H1 (cell line): ENCODE measurements at regions not wholly inside any gene's neighbourhood (a gene's known extent, or its start where the extent isn't known, plus 50 kb on each side); places are given as distances from the start of the nearest gene placed in this dataset.

Experiments
- CTCF ChIA-PET: fragments of 300-600 bp; sonication (Branson Sonifier 250); formaldehyde crosslinking; loops from one replicate; lab custom pipeline; 2021; ENCODE audit not compliant: partially characterized antibody; lab: Charles Lee
- POLR2A ChIA-PET: fragments of 300-600 bp; sonication (Branson Sonifier 250); formaldehyde crosslinking; loops from one replicate; lab custom pipeline; 2021; ENCODE audit warnings: inconsistent platforms; ENCODE audit not compliant: partially characterized antibody; lab: Charles Lee
- DNase-seq, 2 experiments: peaks; one replicate each; pipeline versions ENCODE4 v3.0.0 to v3.0.0-alpha.2; 2010 to 2022; ENCODE audit warnings: low spot score in 2 of 2, low read depth in 1 of 2, mixed read lengths in 1 of 2
- FAIRE-seq: peaks from 2 replicates; lab custom pipeline; 2011; peaks lifted over from hg19 to GRCh38; lab: Jason Lieb, UNC
- H2AFZ ChIP-seq: 2 replicates; pipeline ENCODE4 v1.8.1; 2012; ENCODE audit warnings: low read length, inconsistent platforms
- H2AK5ac ChIP-seq: 2 replicates; pipeline ENCODE4 v1.6.1; 2013; ENCODE audit warnings: low read depth, low read length
- H2BK120ac ChIP-seq: replicated peaks from 2 replicates; pipeline ENCODE3; 2013; ENCODE audit warnings: low read depth, low read length, inconsistent platforms
- H2BK12ac ChIP-seq: 2 replicates; pipeline ENCODE4 v1.6.1; 2013; ENCODE audit warnings: low read depth, low read length
- H2BK15ac ChIP-seq: 2 replicates; pipeline ENCODE4 v1.6.1; 2013; ENCODE audit warnings: low read length
- H2BK20ac ChIP-seq: 2 replicates; pipeline ENCODE4 v1.6.1; 2013; ENCODE audit warnings: low read length
- H2BK5ac ChIP-seq: 2 replicates; pipeline ENCODE4 v1.6.1; 2013; ENCODE audit warnings: low read depth, low read length
- H3K14ac ChIP-seq: 2 replicates; pipeline ENCODE4 v1.6.1; 2013; ENCODE audit warnings: inconsistent platforms; ENCODE audit not compliant: insufficient read length
- H3K18ac ChIP-seq: 2 replicates; pipeline ENCODE4 v1.6.1; 2013; ENCODE audit warnings: low read length; ENCODE audit errors: extremely low read depth
- H3K23ac ChIP-seq: 2 replicates; pipeline ENCODE4 v1.6.1; 2013; ENCODE audit warnings: inconsistent platforms; ENCODE audit not compliant: insufficient read length
- H3K23me2 ChIP-seq: 2 replicates; pipeline ENCODE4 v1.6.1; 2013; ENCODE audit warnings: low read depth, low read length
- H3K27ac ChIP-seq: 2 replicates; pipeline ENCODE4 v1.6.1; 2011; ENCODE audit warnings: low read depth, low read length, inconsistent platforms
- H3K27me3 ChIP-seq, 4 experiments: replicated peaks in 1 of 4; 1 replicate in 1 of 4; 2 replicates in 3 of 4; pipeline versions ENCODE4 v1.6.1 to v1.8.1; 2011 to 2013; ENCODE audit warnings: low read length in 3 of 4, mild to moderate bottlenecking in 3 of 4, inconsistent platforms in 2 of 4, mixed read lengths in 2 of 4, moderate library complexity in 1 of 4; ENCODE audit not compliant: control insufficient read depth in 3 of 4, insufficient read depth in 3 of 4; ENCODE audit errors: extremely low read depth in 1 of 4
- H3K36me3 ChIP-seq, 4 experiments: 2 replicates each; pipeline versions ENCODE4 v1.6.1 to v1.8.1; 2011 to 2013; ENCODE audit warnings: mild to moderate bottlenecking in 4 of 4, low read length in 3 of 4, moderate library complexity in 2 of 4, control low read depth in 1 of 4, inconsistent platforms in 1 of 4; ENCODE audit not compliant: insufficient read depth in 4 of 4, control insufficient read depth in 2 of 4
- H3K4ac ChIP-seq: replicated peaks from 2 replicates; pipeline ENCODE3; 2013; ENCODE audit warnings: low read length, low read depth, mixed read lengths, inconsistent platforms; ENCODE audit not compliant: insufficient read length
- H3K4me1 ChIP-seq, 4 experiments: replicated peaks in 1 of 4; 1 replicate in 1 of 4; 2 replicates in 3 of 4; pipeline versions ENCODE4 v1.6.1 to v1.8.1; 2011 to 2013; ENCODE audit warnings: low read length in 3 of 4, inconsistent platforms in 2 of 4, mixed read lengths in 1 of 4; ENCODE audit not compliant: insufficient read depth in 4 of 4, control insufficient read depth in 3 of 4
- H3K4me2 ChIP-seq, 2 experiments: 2 replicates each; pipeline versions ENCODE4 v1.6.1 to v1.8.1; 2011 to 2013; ENCODE audit warnings: low read depth in 2 of 2, low read length in 2 of 2, control low read depth in 1 of 2, inconsistent platforms in 1 of 2, mild to moderate bottlenecking in 1 of 2; ENCODE audit not compliant: insufficient read depth in 1 of 2
- H3K4me3 ChIP-seq, 4 experiments: fragments of 200-600, 300-600 bp in 1 of 4; sonication (generic), shearing (Covaris generic), sonication (Bioruptor Twin) in 1 of 4; 2 replicates each; pipeline versions ENCODE4 v1.5.1 to v1.8.1; 2011 to 2016; ENCODE audit warnings: low read length in 4 of 4, low read depth in 3 of 4, control low read depth in 2 of 4, inconsistent platforms in 2 of 4, mild to moderate bottlenecking in 2 of 4, mixed read lengths in 1 of 4, moderate library complexity in 1 of 4; ENCODE audit not compliant: insufficient read depth in 2 of 4; ENCODE audit errors: extremely low read depth in 1 of 4
- H3K56ac ChIP-seq: replicated peaks from 2 replicates; pipeline ENCODE3; 2013; ENCODE audit warnings: low read depth, mild to moderate bottlenecking, mixed read lengths, low read length, inconsistent platforms; ENCODE audit not compliant: insufficient read length
- H3K79me1 ChIP-seq: 2 replicates; pipeline ENCODE4 v1.6.1; 2013; ENCODE audit warnings: low read depth, low read length, control low read depth
- H3K79me2 ChIP-seq, 2 experiments: 2 replicates each; pipeline versions ENCODE4 v1.6.1 to v1.8.1; 2012 to 2013; ENCODE audit warnings: low read length in 2 of 2, mild to moderate bottlenecking in 2 of 2, inconsistent platforms in 1 of 2; ENCODE audit not compliant: insufficient read depth in 2 of 2, control insufficient read depth in 1 of 2
- H3K9ac ChIP-seq, 4 experiments: replicated peaks in 1 of 4; 1 replicate in 1 of 4; 2 replicates in 3 of 4; pipeline versions ENCODE4 v1.6.1 to v1.8.1; 2011 to 2013; ENCODE audit warnings: low read depth in 3 of 4, low read length in 3 of 4, control low read depth in 2 of 4, mild to moderate bottlenecking in 2 of 4, moderate library complexity in 2 of 4, inconsistent platforms in 1 of 4; ENCODE audit errors: extremely low read depth in 1 of 4
- H3K9me3 ChIP-seq, 2 experiments: 2 replicates each; pipeline versions ENCODE4 v1.6.1 to v1.8.1; 2012 to 2013; ENCODE audit warnings: mild to moderate bottlenecking in 2 of 2, moderate library complexity in 2 of 2, control low read depth in 1 of 2, inconsistent platforms in 1 of 2, low read depth in 1 of 2, low read length in 1 of 2, mixed read lengths in 1 of 2; ENCODE audit not compliant: insufficient read depth in 2 of 2
- H4K20me1 ChIP-seq, 2 experiments: replicated peaks in 1 of 2; 2 replicates each; pipeline versions ENCODE3 to v1.8.1; 2011 to 2013; ENCODE audit warnings: inconsistent platforms in 2 of 2, low read length in 2 of 2, mild to moderate bottlenecking in 1 of 2; ENCODE audit not compliant: insufficient read depth in 2 of 2, control insufficient read depth in 1 of 2
- H4K5ac ChIP-seq: 2 replicates; pipeline ENCODE4 v1.6.1; 2013; ENCODE audit warnings: low read length, low read depth, mixed read lengths, inconsistent platforms; ENCODE audit not compliant: insufficient read length
- H4K8ac ChIP-seq: 2 replicates; pipeline ENCODE4 v1.8.0; 2013; ENCODE audit warnings: mild to moderate bottlenecking, moderate library complexity, low read length, inconsistent platforms; ENCODE audit not compliant: insufficient read depth; ENCODE audit errors: extremely low read depth
- H4K91ac ChIP-seq: replicated peaks from 2 replicates; pipeline ENCODE3; 2013; ENCODE audit warnings: low read length, mixed read lengths, inconsistent platforms; ENCODE audit not compliant: insufficient read length
- ATF2 ChIP-seq: IDR thresholded peaks from 2 replicates; pipeline ENCODE4 v1.6.1; 2012; ENCODE audit warnings: low read length, inconsistent platforms
- CHD1 ChIP-seq: IDR thresholded peaks from 2 replicates; pipeline ENCODE4 v1.6.1; 2012; ENCODE audit warnings: low read depth, low read length, improper control_type of control experiment
- CHD2 ChIP-seq: IDR thresholded peaks from 2 replicates; pipeline ENCODE4 v1.6.1; 2012; ENCODE audit warnings: low read length, improper control_type of control experiment
- EP300 ChIP-seq, 2 experiments: IDR thresholded peaks; 1 replicate in 1 of 2; 2 replicates in 1 of 2; pipeline ENCODE4 v1.6.1; 2011 to 2012; ENCODE audit warnings: low read depth in 2 of 2, low read length in 2 of 2, mild to moderate bottlenecking in 2 of 2, borderline replicate concordance in 1 of 2, inconsistent platforms in 1 of 2, moderate library complexity in 1 of 2
- JUN ChIP-seq: IDR thresholded peaks from 2 replicates; pipeline ENCODE4 v1.6.1; 2011; ENCODE audit warnings: low read depth, mild to moderate bottlenecking, improper control_type of control experiment, low read length
- KDM4A ChIP-seq: IDR thresholded peaks from one replicate; pipeline ENCODE4 v1.7.1; 2012; ENCODE audit warnings: low read depth, mild to moderate bottlenecking, moderate library complexity, low read length, inconsistent platforms; ENCODE audit not compliant: severe bottlenecking
- NRF1 ChIP-seq: IDR thresholded peaks from 2 replicates; pipeline ENCODE4 v1.6.1; 2011; ENCODE audit warnings: mild to moderate bottlenecking, low read depth, low read length, improper control_type of control experiment
- TAF7 ChIP-seq: optimal IDR thresholded peaks from 2 replicates; pipeline ENCODE3; 2011; ENCODE audit warnings: low read depth, mild to moderate bottlenecking, inconsistent platforms, low read length, moderate library complexity, borderline replicate concordance
- TEAD4 ChIP-seq: IDR thresholded peaks from 2 replicates; pipeline ENCODE4 v1.6.1; 2012; ENCODE audit warnings: low read depth, low read length, inconsistent platforms, mixed read lengths
- YY1 ChIP-seq: IDR thresholded peaks from 2 replicates; pipeline ENCODE4 v1.6.1; 2011; ENCODE audit warnings: low read depth, mild to moderate bottlenecking, low read length
- WGBS, 2 experiments: shearing (Covaris generic) in 1 of 2; methylation state at CpG; one replicate each; pipeline versions ENCODE4 v1.1.6 to v1.1.7; 2013 to 2015; ENCODE audit warnings: low lambda C conversion rate in 2 of 2, mixed read lengths in 2 of 2, inconsistent platforms in 1 of 2, low coverage in 1 of 2, missing lambda C conversion rate in 1 of 2; ENCODE audit not compliant: insufficient replicate concordance in 2 of 2, insufficient coverage in 1 of 2, insufficient read length in 1 of 2; ENCODE audit errors: extremely low coverage in 1 of 2, missing lambda C conversion rate in 1 of 2; 5-methylcytosine and 5-hydroxymethylcytosine counted together

- no peak for TF ChIP-seq NRF1
Observed at GRCh38 chr6:165135889-165136288, 173.5 kb downstream of the C6orf118 start (continued).

- Histone ChIP-seq H2BK5ac (no peak overlapping the region), H3K4me2 (no peak overlapping the region), H2BK20ac (no peak overlapping the region), H2BK12ac (no peak overlapping the region), H2BK120ac (no peak overlapping the region), H3K4me1 (no peaks in the 10 kb centered on the region), H4K20me1 (no peaks in the 10 kb centered on the region), H3K23me2 (peaks cover 5% of the 10 kb centered on the region; the same call in 1 of the 2 replicates), H2AK5ac (no peak overlapping the region), H3K36me3 (no peaks in the 10 kb centered on the region), H3K4me3 (no peak overlapping the region), H3K14ac (no peak overlapping the region), H3K79me1 (no peaks in the 10 kb centered on the region), H3K18ac (no peak overlapping the region), H2AFZ (no peak overlapping the region), H3K27me3 (no peaks in the 10 kb centered on the region), H4K8ac (no peak overlapping the region), H3K79me2 (no peaks in the 10 kb centered on the region), H3K23ac (no peak overlapping the region), H3K4ac (no peak overlapping the region), H4K91ac (no peak overlapping the region), H3K9me3 (0 out of 4 replicates have a peak, but pooled peaks cover 0 to 3% of the 10 kb centered on the region in 2 experiments), H3K9ac (no peak overlapping the region), H2BK15ac (no peak overlapping the region), H3K27ac (no peak overlapping the region), H3K56ac (no peak overlapping the region), H4K5ac (no peak overlapping the region)
- TF ChIP-seq KDM4A, result no peak
- TF ChIP-seq CHD2, result no peak
- no peak for TF ChIP-seq TEAD4
- TF ChIP-seq JUN, result no peak
- TF ChIP-seq ATF2, result no peak
- no peak for TF ChIP-seq TAF7
- TF ChIP-seq YY1, result no peak
- TF ChIP-seq EP300 (IDR thresholded peaks at IDR 0.05; ENCODE audit: borderline replicate concordance in 1 of 2, low read depth in 2 of 2, low read length in 2 of 2), result no peak
- TF ChIP-seq CHD1, result no peak
- ChIA-PET CTCF (no interaction called here), POLR2A (no interaction called here)
- 89% methylated on average over 4 of the region's 4 CpGs; no CpG with 5 or more reads in 1 of the 2 experiments for WGBS, 2 experiments
- DNase-seq (no peak), FAIRE-seq (no peak)
Observed at GRCh38 chr6:165129086-165129485, 180.3 kb downstream of the C6orf118 start.
